GM06990 (cell line): ENCODE measurements at regions not wholly inside any gene's neighbourhood (a gene's known extent, or its start where the extent isn't known, plus 50 kb on each side); places are given as distances from the start of the nearest gene placed in this dataset.

Experiments
- DNase-seq: peaks from one replicate; pipeline ENCODE4 v3.0.0-alpha.2; 2011; ENCODE audit not compliant: insufficient read length; ENCODE audit errors: extremely low read depth
- H3K27me3 ChIP-seq: replicated peaks from 2 replicates; pipeline ENCODE4 v1.6.0; 2011; ENCODE audit warnings: low read length; ENCODE audit not compliant: control insufficient read depth, insufficient read depth
- H3K36me3 ChIP-seq: 2 replicates; pipeline ENCODE4 v1.5.1; 2011; ENCODE audit warnings: low read length; ENCODE audit not compliant: control insufficient read depth, insufficient read depth
- H3K4me3 ChIP-seq: replicated peaks from 2 replicates; pipeline ENCODE4 v1.5.1; 2011; ENCODE audit warnings: low read depth, mild to moderate bottlenecking, control low read depth, low read length
- TF ChIP-seq, protein P1 (sequence below): IDR thresholded peaks from 2 replicates; pipeline ENCODE4 v1.5.1; 2011; ENCODE audit warnings: low read length, control low read depth, mild to moderate bottlenecking, inconsistent platforms; ENCODE audit not compliant: insufficient read depth, poor library complexity, severe bottlenecking

DNA sequence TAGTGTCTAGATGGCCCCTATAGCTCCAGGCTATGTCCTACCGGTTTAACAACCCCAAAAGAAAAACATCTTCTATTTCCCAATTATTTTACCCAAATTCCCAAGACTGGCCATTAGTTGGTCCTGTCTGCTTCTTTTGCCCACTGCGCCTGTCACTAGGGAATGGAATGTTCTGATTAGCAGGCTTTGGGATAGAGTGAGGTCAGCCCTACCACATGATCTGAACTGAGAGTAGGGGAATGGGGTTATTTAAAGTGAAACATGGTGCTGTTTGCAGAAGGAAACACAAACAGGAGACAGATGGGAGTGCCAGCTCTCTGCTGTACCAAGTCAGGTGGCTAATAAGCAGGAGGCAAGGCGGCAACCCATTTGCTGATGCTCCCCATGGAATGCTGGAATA, 635.6 kb upstream of the CFAP20DC start:
- DNase-seq, result no peak
- TF ChIP-seq, protein P1, sequence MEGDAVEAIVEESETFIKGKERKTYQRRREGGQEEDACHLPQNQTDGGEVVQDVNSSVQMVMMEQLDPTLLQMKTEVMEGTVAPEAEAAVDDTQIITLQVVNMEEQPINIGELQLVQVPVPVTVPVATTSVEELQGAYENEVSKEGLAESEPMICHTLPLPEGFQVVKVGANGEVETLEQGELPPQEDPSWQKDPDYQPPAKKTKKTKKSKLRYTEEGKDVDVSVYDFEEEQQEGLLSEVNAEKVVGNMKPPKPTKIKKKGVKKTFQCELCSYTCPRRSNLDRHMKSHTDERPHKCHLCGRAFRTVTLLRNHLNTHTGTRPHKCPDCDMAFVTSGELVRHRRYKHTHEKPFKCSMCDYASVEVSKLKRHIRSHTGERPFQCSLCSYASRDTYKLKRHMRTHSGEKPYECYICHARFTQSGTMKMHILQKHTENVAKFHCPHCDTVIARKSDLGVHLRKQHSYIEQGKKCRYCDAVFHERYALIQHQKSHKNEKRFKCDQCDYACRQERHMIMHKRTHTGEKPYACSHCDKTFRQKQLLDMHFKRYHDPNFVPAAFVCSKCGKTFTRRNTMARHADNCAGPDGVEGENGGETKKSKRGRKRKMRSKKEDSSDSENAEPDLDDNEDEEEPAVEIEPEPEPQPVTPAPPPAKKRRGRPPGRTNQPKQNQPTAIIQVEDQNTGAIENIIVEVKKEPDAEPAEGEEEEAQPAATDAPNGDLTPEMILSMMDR, result no peak
- no peaks in the 10 kb centered on the region for H3K36me3 ChIP-seq
- no peaks in the 10 kb centered on the region for H3K27me3 ChIP-seq
- no peak overlapping the region for H3K4me3 ChIP-seq

- H3K4me3 ChIP-seq, result no peak overlapping the region
- TF ChIP-seq, protein P1, result no peak
- no peaks in the 10 kb centered on the region for H3K27me3 ChIP-seq
- no peaks in the 10 kb centered on the region for H3K36me3 ChIP-seq
- DNase-seq, result no peak
Measured at GRCh38 chr3:59684766-59685165, 634.9 kb upstream of the CFAP20DC start.

DNA sequence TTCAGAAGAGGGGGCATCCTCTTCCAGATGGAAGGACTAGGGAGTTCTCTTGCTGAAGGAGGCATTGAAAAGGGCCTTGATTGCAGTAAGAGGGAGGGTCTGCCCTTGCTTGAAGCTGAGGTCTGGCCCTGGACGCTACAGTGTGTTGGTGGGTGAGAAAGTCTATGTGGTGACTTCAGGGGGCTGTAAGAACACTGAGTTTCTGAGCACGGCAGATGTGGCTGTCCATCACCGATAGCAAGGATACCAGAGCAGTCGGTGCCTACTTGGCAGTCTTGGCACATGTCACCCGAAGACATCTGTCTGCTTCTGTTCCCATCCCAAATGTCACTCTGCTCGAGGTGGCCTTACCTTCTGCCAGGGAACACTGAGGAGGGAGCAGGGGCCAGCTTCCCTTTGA, 631.1 kb upstream of the CFAP20DC start:
- TF ChIP-seq, protein P1, result no peak
- Histone ChIP-seq H3K36me3 (no peaks in the 10 kb centered on the region), H3K27me3 (peaks cover 1% of the 10 kb centered on the region), H3K4me3 (no peak overlapping the region)
- DNase-seq, result no peak

DNA sequence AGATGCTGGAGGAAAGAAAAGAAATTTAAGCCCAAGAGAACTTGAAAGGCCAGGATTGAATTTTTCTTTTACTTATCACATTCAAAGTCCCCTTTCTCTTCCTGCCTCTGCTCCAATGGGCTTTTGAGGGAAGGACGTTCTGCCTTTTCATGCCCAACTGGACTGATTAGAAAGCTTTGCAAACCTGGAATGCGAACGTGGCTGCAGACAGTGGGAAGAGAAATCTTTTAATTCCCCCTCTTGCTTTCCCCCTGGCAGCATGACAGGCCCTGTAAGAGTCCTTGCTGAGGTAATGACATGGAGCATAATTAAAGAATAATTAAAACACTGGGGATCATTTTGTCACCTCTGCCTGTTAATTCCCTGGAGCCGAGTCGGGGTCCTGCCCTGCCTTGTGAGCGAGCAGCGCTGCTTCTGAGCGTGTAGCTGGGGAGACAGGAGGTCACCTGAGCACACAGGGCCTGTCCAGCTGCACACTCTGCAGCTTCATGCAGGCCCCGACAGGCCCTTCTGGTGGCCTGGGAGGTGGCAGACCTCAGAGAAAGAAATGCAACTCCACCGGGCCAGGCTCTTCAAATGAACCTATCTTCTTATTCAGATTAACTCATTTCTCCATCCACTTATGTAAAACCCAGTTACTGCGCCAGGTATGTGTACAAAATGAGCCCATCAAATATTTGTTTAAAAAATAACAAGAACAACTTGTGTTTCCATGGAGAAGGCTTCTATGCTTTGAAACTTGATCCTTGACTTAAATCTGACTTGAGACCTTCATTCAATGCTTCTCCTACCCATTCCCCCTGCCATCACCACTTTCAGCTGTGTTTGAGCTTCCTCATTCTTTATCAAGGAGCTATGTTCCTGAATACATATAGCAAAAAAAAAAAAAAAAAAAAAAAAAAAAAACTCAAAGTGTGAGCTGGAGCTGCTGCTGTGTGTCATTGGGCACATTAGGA, 628.2 kb upstream of the CFAP20DC start:
- H3K27me3 ChIP-seq, result peaks cover 1% of the 10 kb centered on the region
- H3K4me3 ChIP-seq, result no peak overlapping the region
- no peak for DNase-seq
- H3K36me3 ChIP-seq, result no peaks in the 10 kb centered on the region
- TF ChIP-seq, protein P1, result no peak

DNA sequence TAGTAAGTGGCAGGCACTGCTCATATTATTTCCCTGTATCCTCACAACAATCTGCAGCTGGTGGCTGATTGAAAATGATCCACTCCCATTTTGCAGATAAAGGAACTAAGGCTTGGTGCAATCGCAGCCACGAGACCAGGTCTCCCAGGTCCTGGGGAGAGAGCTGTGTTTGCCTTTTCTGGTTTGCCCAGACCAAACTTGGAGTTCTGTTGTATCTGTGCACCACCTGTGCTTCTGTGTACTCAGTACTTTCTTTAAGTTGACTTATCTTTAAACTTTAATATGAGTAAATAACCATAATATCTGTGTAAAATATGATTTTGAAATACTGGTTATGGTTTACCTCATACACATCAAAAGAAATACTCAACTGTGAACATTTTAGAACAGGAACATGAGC, 625.7 kb upstream of the CFAP20DC start:
- TF ChIP-seq, protein P1, result no peak
- DNase-seq, result no peak
- no peak overlapping the region for H3K4me3 ChIP-seq
- H3K27me3 ChIP-seq, result peaks cover 1% of the 10 kb centered on the region
- no peaks in the 10 kb centered on the region for H3K36me3 ChIP-seq
